SK-N-SH treated with all-trans-retinoic acid at 6 μM for 48 hours (cell line): ENCODE measurements at regions not wholly inside any gene's neighbourhood (a gene's known extent, or its start where the extent isn't known, plus 50 kb on each side); places are given as distances from the start of the nearest gene placed in this dataset.
"Not testable (repeated sequence)": the region's sequence is repeated elsewhere in the genome, so short reads cannot be mapped to it uniquely, and the experiment has no call there.

ENCODE experiments used
- ATAC-seq: fragments of 200-7000 bp; cut with Tn5 transposase; 3 replicates; pipeline ENCODE4 v1.9.1; 2020; ENCODE audit warnings: mild to moderate bottlenecking, moderate library complexity
- ARNTL ChIP-seq: fragments of 450-650 bp; formaldehyde crosslinking; IDR thresholded peaks from 2 replicates; pipeline ENCODE4 v1.5.0; 2020; ENCODE audit warnings: low read depth, mild to moderate bottlenecking, moderate library complexity, borderline replicate concordance
- BACH2 ChIP-seq: fragments of 250-450 bp; sonication (Bioruptor Pico); IDR thresholded peaks from 2 replicates; pipeline ENCODE4 v1.9.0; 2021; ENCODE audit warnings: mild to moderate bottlenecking, borderline replicate concordance
- CSDC2 ChIP-seq: fragments of 250-450 bp; sonication (Bioruptor Pico); IDR thresholded peaks from 2 replicates; pipeline ENCODE4 v1.5.0; 2020; ENCODE audit warnings: mild to moderate bottlenecking, moderate library complexity
- ESRRG ChIP-seq: fragments of 250-450 bp; sonication (Bioruptor Pico); IDR thresholded peaks from 2 replicates; pipeline ENCODE4 v1.6.1; 2021; ENCODE audit warnings: mild to moderate bottlenecking
- GLIS3 ChIP-seq: fragments of 250-450 bp; sonication (Bioruptor Pico); IDR thresholded peaks from 2 replicates; pipeline ENCODE4 v1.5.0; 2020; ENCODE audit warnings: mild to moderate bottlenecking, moderate library complexity
- ISL1 ChIP-seq: fragments of 250-450 bp; sonication (Bioruptor Pico); IDR thresholded peaks from 2 replicates; pipeline ENCODE4 v2.1.2; 2022; ENCODE audit warnings: mild to moderate bottlenecking, moderate library complexity
- OSR1 ChIP-seq: fragments of 250-450 bp; sonication (Bioruptor Pico); IDR thresholded peaks from 2 replicates; pipeline ENCODE4 v1.8.0; 2022; ENCODE audit warnings: moderate library complexity, mild to moderate bottlenecking, inconsistent platforms
- PPARA ChIP-seq: fragments of 250-450 bp; sonication (Bioruptor Pico); IDR thresholded peaks from 2 replicates; pipeline ENCODE4 v1.5.0; 2020; ENCODE audit warnings: mild to moderate bottlenecking, borderline replicate concordance
- RARB ChIP-seq: fragments of 250-450 bp; sonication (Bioruptor Pico); IDR thresholded peaks from 2 replicates; pipeline ENCODE4 v1.8.0; 2021; ENCODE audit warnings: mild to moderate bottlenecking, moderate library complexity
- TCF4 ChIP-seq: fragments of 250-450 bp; sonication (Bioruptor Pico); IDR thresholded peaks from 2 replicates; pipeline ENCODE4 v1.8.0; 2021; ENCODE audit warnings: mild to moderate bottlenecking, moderate library complexity, borderline replicate concordance
- TOX ChIP-seq: fragments of 250-450 bp; sonication (Bioruptor Pico); IDR thresholded peaks from 2 replicates; pipeline ENCODE4 v1.8.0; 2021; ENCODE audit warnings: mild to moderate bottlenecking, moderate library complexity, borderline replicate concordance
- ZC3H10 ChIP-seq: fragments of 250-450 bp; sonication (Bioruptor Pico); IDR thresholded peaks from 2 replicates; pipeline ENCODE4 v1.5.1; 2021; ENCODE audit warnings: mild to moderate bottlenecking, moderate library complexity
- ZFP3 ChIP-seq: fragments of 250-450 bp; sonication (Bioruptor Pico); IDR thresholded peaks from 2 replicates; pipeline ENCODE4 v1.5.0; 2020; ENCODE audit warnings: mild to moderate bottlenecking, moderate library complexity
- ZFP30 ChIP-seq: fragments of 450-650 bp; formaldehyde crosslinking; IDR thresholded peaks from 2 replicates; pipeline ENCODE4 v1.5.0; 2022; ENCODE audit warnings: mild to moderate bottlenecking, moderate library complexity
- ZNF565 ChIP-seq: fragments of 450-650 bp; formaldehyde crosslinking; conservative IDR thresholded peaks from 2 replicates; pipeline ENCODE4 v1.5.0; 2020; ENCODE audit warnings: low read depth, mild to moderate bottlenecking, moderate library complexity
- ZNF70 ChIP-seq: fragments of 450-650 bp; formaldehyde crosslinking; IDR thresholded peaks from 2 replicates; pipeline ENCODE4 v1.5.0; 2020; ENCODE audit warnings: mild to moderate bottlenecking, moderate library complexity
- ZNF8 ChIP-seq: fragments of 450-650 bp; formaldehyde crosslinking; IDR thresholded peaks from 2 replicates; pipeline ENCODE4 v1.5.0; 2020; ENCODE audit warnings: mild to moderate bottlenecking, moderate library complexity
- TF ChIP-seq, protein P1 (sequence below): fragments of 250-450 bp; sonication (Bioruptor Pico); IDR thresholded peaks from 2 replicates; pipeline ENCODE4 v1.5.1; 2021; ENCODE audit warnings: mild to moderate bottlenecking, moderate library complexity
- TF ChIP-seq, protein P2 (sequence below): fragments of 250-450 bp; sonication (Bioruptor Pico); IDR thresholded peaks from 2 replicates; pipeline ENCODE4 v1.8.0; 2020; ENCODE audit warnings: mild to moderate bottlenecking, moderate library complexity, borderline replicate concordance
- TF ChIP-seq, protein P3 (sequence below): fragments of 250-450 bp; sonication (Bioruptor Pico); IDR thresholded peaks from 2 replicates; pipeline ENCODE4 v1.5.1; 2020; ENCODE audit warnings: low read depth, mild to moderate bottlenecking, moderate library complexity

DNA sequence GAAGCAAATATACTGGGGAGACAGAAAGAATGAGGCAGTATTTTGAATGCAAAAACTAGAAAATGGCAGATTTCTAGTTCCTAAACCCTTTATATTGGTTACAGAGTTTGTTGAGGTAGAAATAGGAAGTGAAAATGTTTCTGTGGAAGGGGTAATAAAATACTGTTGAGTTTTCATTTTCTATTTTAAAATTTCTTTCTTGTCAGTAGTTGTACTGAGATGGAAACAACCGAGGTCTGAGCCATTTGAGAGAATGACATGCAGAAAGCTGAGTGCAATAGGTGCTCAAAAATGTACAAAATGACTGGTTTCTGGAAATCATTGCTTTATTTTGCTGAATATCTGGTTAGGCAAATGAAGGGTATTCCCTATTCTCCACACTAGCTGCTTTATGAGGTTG lies 361.4 kb downstream of the CHL1 start:
- ATAC-seq: no peak
- TF ChIP-seq GLIS3 (CRISPR knock-in tag) (no peak), ESRRG (no peak), ZNF565 (CRISPR knock-in tag) (no peak), CSDC2 (CRISPR knock-in tag) (no peak), ISL1 (CRISPR knock-in tag) (no peak), TOX (no peak)
- TF ChIP-seq, protein P1, sequence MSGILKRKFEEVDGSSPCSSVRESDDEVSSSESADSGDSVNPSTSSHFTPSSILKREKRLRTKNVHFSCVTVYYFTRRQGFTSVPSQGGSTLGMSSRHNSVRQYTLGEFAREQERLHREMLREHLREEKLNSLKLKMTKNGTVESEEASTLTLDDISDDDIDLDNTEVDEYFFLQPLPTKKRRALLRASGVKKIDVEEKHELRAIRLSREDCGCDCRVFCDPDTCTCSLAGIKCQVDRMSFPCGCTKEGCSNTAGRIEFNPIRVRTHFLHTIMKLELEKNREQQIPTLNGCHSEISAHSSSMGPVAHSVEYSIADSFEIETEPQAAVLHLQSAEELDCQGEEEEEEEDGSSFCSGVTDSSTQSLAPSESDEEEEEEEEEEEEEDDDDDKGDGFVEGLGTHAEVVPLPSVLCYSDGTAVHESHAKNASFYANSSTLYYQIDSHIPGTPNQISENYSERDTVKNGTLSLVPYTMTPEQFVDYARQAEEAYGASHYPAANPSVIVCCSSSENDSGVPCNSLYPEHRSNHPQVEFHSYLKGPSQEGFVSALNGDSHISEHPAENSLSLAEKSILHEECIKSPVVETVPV (CRISPR knock-in tag): no peak

DNA sequence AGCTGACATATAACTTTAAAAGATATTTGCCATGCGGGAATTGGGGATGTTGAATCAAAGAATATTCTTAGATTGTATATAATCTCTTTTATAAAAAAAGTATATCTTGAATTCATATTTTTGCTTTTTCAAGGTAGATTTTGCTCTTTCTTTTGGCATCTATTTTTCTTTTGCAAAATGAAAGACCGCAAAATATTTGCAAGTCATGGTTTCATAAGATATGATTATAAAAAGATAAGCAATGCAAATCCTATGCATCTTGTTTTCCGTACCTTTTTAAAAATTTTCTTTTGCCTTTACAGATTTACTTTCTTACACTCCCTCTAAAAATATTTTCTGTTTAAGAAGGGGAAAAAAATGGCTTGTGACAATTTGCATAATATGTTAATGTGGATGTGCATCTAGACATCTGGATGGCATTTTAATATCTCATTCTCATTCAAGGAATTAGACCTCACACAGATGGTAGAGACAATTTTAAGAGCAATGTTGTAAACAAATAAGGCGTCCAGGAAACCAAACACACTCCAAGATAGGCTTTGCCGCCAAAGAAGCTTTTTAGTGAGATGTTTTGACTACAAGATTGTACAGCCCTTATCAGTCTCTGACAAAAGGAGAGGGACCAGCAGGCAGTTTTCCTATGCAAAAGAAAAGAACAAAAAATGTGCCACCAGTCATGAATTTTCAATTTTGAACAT lies 371.1 kb downstream of the CHL1 start:
- no peak for TF ChIP-seq CSDC2 (CRISPR knock-in tag)
- no peak for ATAC-seq

DNA sequence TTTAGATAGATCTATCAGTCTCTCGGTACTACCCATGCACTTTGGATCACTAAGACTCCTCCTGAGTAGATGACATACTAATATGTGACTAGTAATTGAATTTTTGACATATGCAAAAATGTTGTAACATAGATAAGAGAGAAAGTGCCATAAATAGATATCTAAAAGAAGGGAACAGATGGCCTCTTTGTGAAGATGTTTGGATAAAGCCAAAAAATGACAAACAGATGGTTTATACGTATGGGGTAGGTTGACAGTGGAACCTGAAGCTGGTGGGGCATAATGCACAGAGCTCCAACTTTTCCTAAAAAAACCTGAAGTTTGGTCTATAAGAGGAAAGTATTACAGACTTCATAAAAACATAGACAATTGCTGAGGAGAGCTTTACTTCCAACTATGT lies 383.0 kb downstream of the CHL1 start:
- peak; percentile 68 for TF ChIP-seq TCF4 (CRISPR knock-in tag)
- ATAC-seq: not testable (repeated sequence)

DNA sequence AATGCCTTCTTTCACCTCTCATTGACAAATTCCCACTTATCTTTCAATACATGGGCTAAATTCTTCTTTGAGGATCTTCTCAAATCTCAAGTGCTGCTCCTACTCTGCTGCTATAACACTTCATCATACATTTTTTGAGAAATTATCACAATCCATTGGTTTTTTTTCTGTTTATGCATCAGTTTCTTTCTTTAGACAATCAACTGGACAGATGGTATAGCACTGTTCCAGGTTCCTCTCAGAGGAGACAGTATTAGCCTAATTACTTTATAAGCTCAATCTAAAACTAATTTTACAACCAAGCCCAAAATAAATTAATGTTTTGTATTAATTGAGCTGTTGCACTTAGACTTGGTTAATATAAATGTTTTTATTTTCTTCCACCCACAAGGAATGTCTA lies 392.5 kb downstream of the CHL1 start:
- not testable (repeated sequence) for ATAC-seq

DNA sequence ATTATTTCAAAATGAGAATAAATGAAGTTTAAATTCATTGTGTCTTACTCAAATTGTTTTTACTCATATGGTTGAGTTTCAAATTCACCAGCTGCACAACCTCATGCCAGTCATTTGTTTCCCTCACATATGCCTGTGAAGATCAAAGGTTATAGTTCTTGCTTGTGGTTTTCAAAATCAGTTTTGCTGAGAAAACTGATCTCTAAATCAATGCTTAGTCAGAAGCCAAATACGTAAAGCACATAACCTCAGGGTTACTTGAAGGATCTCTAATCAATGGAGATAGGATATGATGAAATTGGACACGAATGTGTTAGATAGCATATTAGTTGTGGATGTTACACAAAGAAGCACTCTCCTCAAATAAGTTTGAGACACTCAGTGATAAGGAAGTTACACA lies 400.7 kb downstream of the CHL1 start:
- ATAC-seq: not testable (repeated sequence)

DNA sequence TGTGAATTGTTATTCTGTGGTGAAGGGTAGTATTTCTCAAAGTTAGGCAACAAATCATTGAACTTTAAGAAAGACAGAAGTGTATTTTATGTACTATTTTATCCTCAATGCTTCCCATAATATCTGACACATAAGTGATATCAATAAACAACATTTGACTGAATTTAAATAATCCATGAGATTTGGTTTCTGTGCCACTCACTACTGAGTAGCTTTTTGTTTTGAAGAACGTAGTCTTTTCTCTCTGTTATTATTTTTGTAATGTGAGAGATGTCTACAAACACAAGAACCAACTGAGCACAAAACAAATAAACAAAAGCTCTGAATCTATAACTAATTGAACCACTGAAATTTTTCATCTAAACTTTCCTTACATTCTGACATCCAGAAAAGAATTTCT lies 401.2 kb downstream of the CHL1 start:
- ATAC-seq: not testable (repeated sequence)

DNA sequence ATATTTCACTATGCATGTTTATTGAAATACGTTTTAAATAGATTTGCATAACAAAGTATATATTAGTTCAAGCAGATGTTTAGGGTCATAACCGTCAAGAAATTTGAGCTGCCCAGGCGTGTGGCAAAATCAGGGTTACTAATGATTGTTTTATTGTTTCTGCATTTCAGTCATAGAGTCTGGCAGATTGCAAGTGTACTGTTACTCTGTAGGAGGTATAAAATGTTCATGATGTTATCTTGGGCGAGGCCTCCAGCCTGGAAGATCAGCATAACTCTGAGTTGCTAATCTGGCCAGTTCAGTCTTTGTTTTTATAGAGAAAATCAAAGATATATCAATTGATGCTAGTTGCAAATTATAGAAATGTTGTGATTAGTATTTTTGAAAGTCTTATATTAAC lies 410.9 kb downstream of the CHL1 start:
- not testable (repeated sequence) for ATAC-seq

DNA sequence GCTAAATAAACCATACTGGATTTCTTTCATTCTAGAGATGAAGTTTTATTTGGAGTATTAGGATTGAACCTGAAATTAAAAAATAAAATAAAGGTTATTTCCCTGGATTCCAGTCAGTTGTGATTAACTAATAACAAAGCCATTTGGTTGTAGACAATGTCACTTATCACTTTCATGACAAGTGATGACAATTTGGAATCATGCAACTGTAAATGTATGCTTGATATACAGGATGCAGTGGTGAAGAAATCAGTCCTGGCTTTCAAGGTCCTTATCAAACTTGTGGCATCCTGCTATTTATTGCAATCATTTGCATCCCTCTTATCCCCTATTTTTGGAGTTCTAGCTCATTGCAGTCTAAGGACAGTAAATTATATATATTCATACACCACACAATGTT lies 425.2 kb downstream of the CHL1 start:
- no peak for ATAC-seq
- TF ChIP-seq TOX (no peak), ZC3H10 (CRISPR knock-in tag) (no peak), ZNF70 (no peak), ESRRG (no peak), ZFP30 (CRISPR knock-in tag) (no peak), BACH2 (CRISPR knock-in tag) (no peak), GLIS3 (CRISPR knock-in tag) (no peak), TCF4 (CRISPR knock-in tag) (no peak), OSR1 (CRISPR knock-in tag) (no peak), ZNF8 (CRISPR knock-in tag) (no peak), CSDC2 (CRISPR knock-in tag) (no peak), ISL1 (CRISPR knock-in tag) (no peak)
- TF ChIP-seq, protein P2, sequence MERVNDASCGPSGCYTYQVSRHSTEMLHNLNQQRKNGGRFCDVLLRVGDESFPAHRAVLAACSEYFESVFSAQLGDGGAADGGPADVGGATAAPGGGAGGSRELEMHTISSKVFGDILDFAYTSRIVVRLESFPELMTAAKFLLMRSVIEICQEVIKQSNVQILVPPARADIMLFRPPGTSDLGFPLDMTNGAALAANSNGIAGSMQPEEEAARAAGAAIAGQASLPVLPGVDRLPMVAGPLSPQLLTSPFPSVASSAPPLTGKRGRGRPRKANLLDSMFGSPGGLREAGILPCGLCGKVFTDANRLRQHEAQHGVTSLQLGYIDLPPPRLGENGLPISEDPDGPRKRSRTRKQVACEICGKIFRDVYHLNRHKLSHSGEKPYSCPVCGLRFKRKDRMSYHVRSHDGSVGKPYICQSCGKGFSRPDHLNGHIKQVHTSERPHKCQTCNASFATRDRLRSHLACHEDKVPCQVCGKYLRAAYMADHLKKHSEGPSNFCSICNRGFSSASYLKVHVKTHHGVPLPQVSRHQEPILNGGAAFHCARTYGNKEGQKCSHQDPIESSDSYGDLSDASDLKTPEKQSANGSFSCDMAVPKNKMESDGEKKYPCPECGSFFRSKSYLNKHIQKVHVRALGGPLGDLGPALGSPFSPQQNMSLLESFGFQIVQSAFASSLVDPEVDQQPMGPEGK (CRISPR knock-in tag): no peak
- TF ChIP-seq, protein P1 (CRISPR knock-in tag): no peak

DNA sequence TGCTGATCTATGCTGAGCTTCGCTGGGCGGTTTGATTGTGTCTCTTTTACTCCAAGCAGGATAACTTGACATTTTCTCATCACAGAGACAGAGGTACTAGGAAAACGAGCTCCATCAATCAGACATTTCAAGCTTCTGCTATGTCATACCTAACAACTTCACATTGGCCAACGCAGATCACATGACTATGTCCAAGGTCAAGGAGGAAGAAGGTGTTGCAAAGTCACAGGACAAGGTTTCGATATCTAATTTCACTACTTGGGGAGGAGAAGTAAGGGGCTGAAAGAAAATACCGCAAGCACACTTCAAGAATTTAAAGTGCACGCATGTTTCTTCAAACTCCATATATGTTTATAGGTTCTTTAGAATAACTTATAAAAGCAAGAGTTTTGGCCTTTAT lies 425.8 kb downstream of the CHL1 start:
- ATAC-seq: no peak
- no peak for TF ChIP-seq CSDC2 (CRISPR knock-in tag)
- no peak for TF ChIP-seq PPARA
- no peak for TF ChIP-seq ZFP3
- TF ChIP-seq ZNF8 (CRISPR knock-in tag): no peak
- no peak for TF ChIP-seq BACH2 (CRISPR knock-in tag)
- no peak for TF ChIP-seq ARNTL (CRISPR knock-in tag)
- no peak for TF ChIP-seq RARB (CRISPR knock-in tag)
- no peak for TF ChIP-seq ZNF70
- TF ChIP-seq, protein P3, sequence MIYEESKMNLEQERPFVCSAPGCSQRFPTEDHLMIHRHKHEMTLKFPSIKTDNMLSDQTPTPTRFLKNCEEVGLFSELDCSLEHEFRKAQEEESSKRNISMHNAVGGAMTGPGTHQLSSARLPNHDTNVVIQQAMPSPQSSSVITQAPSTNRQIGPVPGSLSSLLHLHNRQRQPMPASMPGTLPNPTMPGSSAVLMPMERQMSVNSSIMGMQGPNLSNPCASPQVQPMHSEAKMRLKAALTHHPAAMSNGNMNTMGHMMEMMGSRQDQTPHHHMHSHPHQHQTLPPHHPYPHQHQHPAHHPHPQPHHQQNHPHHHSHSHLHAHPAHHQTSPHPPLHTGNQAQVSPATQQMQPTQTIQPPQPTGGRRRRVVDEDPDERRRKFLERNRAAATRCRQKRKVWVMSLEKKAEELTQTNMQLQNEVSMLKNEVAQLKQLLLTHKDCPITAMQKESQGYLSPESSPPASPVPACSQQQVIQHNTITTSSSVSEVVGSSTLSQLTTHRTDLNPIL (CRISPR knock-in tag): no peak
- no peak for TF ChIP-seq ZFP30 (CRISPR knock-in tag)
- no peak for TF ChIP-seq ZC3H10 (CRISPR knock-in tag)
- TF ChIP-seq, protein P2 (CRISPR knock-in tag): no peak
- TF ChIP-seq OSR1 (CRISPR knock-in tag): no peak
- no peak for TF ChIP-seq ZNF565 (CRISPR knock-in tag)
